ENCODE measurements at regions not wholly inside any gene's neighbourhood (a gene's known extent, or its start where the extent isn't known, plus 50 kb on each side); places are given as distances from the start of the nearest gene placed in this dataset.

- Mint-ChIP-seq H3K4me1 (peaks cover 10% of the 10 kb centered on the region), H3K27ac (no peak overlapping the region), H3K27me3 (peaks cover 35% of the 10 kb centered on the region), H3K4me3 (no peak overlapping the region), H3K36me3 (peaks cover 2% of the 10 kb centered on the region), H3K9me3 (peaks cover 8% of the 10 kb centered on the region)
- DNase-seq (no peak), ATAC-seq (ENCODE audit: low read depth) (no peak)
- POLR2A ChIA-PET = no interaction called here
Observed at GRCh38 chr6:2517855-2518473, 232.8 kb downstream of the MYLK4 start.

DNA sequence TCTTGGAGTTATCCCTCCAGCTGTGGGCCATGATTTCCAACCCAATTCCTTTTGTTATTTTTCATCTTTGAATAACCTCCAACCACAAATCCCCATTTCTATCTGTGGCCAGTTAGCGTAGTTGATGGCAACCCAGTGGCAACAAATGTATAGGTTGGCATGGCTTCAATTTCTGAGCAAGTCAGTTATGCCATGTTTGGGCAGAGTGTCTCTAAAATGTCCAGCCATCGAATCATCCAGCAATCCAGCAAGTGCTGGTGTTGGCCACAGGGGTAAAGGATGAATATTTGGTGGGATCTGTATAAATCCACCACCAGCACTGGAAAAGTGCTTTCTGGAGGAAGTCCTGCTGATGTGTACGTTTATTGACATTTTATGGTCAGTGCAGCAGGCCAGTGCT lies 233.3 kb downstream of the MYLK4 start:
- peaks cover 5% of the 10 kb centered on the region for H3K4me1 Mint-ChIP-seq
- peaks cover 30% of the 10 kb centered on the region for H3K27me3 Mint-ChIP-seq
- H3K27ac Mint-ChIP-seq = no peak overlapping the region
- no peak overlapping the region for H3K4me3 Mint-ChIP-seq
- POLR2A ChIA-PET = no interaction called here
- DNase-seq (no peak), ATAC-seq (ENCODE audit: low read depth) (no peak)
- H3K9me3 Mint-ChIP-seq = peaks cover 7% of the 10 kb centered on the region
- peaks cover 2% of the 10 kb centered on the region for H3K36me3 Mint-ChIP-seq

DNA sequence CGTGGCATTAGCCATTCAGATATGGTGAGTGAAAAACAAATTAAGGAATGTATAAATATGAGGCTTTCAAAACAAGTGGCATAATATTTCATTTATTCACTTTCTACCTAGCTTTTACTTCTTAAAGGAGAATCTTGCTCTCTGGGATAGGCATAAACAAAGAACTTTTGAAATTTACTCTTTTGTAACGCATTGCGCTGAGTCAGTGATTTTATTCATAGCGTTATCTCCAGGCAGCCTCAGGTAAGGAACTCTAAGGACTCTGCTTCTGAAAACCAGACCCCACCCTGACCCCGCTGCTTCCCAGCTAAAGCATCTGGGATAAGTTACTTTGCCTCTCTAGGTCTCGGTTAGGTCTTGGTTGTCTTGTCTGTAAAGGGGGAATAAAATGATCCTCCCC lies 234.7 kb downstream of the MYLK4 start:
- peaks cover 5% of the 10 kb centered on the region for H3K9me3 Mint-ChIP-seq
- H3K4me3 Mint-ChIP-seq = no peak overlapping the region
- no peak overlapping the region for H3K27ac Mint-ChIP-seq
- POLR2A ChIA-PET = no interaction called here
- no peaks in the 10 kb centered on the region for H3K4me1 Mint-ChIP-seq
- DNase-seq (no peak), ATAC-seq (ENCODE audit: low read depth) (no peak)
- H3K27me3 Mint-ChIP-seq = peaks cover 25% of the 10 kb centered on the region
- H3K36me3 Mint-ChIP-seq = no peaks in the 10 kb centered on the region

DNA sequence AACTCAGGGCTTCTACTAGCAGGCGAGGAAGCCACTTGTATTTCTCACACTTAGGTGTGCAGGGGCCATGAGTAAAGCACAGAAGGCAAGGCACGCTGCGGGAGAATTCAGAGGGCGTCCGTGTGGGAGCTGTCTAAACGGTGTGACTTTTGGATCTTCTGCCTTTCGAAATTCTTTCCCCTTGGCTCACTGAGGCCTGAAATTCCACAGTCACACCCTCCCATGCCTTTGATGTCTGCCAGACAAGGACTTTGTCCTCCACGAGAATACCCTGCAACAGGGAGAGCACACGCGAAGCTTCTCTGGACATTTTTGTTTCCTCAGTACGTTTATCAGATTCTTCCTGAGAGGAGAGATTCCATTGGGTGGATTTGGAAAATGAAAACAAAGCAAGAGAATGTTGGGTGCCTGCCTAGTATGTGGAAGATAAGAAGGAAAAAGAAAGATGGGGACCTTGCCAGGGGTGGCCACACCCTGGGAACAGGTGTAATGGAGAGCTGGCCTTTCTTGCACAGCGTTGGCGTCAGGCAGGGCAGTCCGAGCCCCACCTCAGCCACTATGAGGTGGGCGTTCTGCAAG lies 235.7 kb downstream of the MYLK4 start:
- no peak overlapping the region for H3K27ac Mint-ChIP-seq
- POLR2A ChIA-PET = no interaction called here
- H3K27me3 Mint-ChIP-seq = peaks cover 21% of the 10 kb centered on the region
- H3K9me3 Mint-ChIP-seq = no peaks in the 10 kb centered on the region
- H3K4me1 Mint-ChIP-seq = no peaks in the 10 kb centered on the region
- ATAC-seq (ENCODE audit: low read depth) = no peak
- DNase-seq = no peak
- H3K36me3 Mint-ChIP-seq = no peaks in the 10 kb centered on the region
- no peak overlapping the region for H3K4me3 Mint-ChIP-seq

- DNase-seq = no peak
- H3K27ac Mint-ChIP-seq = no peak overlapping the region
- no peak overlapping the region for H3K4me3 Mint-ChIP-seq
- POLR2A ChIA-PET = no interaction called here
- H3K9me3 Mint-ChIP-seq = no peaks in the 10 kb centered on the region
- no peak for ATAC-seq (ENCODE audit: low read depth)
- no peaks in the 10 kb centered on the region for H3K4me1 Mint-ChIP-seq
- peaks cover 21% of the 10 kb centered on the region for H3K27me3 Mint-ChIP-seq
- H3K36me3 Mint-ChIP-seq = no peaks in the 10 kb centered on the region
Observed at GRCh38 chr6:2512802-2513201, 237.9 kb downstream of the MYLK4 start.

DNA sequence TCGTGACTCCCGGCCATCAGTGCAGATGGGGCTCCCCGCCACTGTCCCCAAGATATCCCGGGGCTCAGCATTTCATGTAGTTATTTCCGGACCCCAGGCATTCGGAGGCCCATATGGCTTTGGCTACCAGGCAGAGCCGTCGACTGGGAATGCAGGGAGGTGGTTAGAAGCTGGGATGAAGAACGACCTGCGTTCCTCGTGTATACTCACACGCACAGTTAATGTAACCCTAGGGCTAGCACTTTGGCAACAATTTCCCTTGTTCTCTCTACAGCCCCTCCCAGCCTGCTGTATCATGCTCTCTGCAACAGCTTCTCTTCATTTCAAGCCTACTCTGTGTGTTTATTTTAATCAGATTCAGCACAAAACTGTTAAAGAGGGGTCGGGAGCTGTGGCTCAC lies 240.4 kb downstream of the MYLK4 start:
- H3K4me3 Mint-ChIP-seq = no peak overlapping the region
- ATAC-seq (ENCODE audit: low read depth) = no peak
- DNase-seq = no peak
- no peaks in the 10 kb centered on the region for H3K9me3 Mint-ChIP-seq
- H3K27ac Mint-ChIP-seq = no peak overlapping the region
- no peaks in the 10 kb centered on the region for H3K4me1 Mint-ChIP-seq
- POLR2A ChIA-PET = no interaction called here
- H3K27me3 Mint-ChIP-seq = peaks cover 34% of the 10 kb centered on the region
- no peaks in the 10 kb centered on the region for H3K36me3 Mint-ChIP-seq

GRCh38 chr6:2509711-2510110 lies 241.0 kb downstream of the MYLK4 start:
- ATAC-seq (ENCODE audit: low read depth) (no peak), DNase-seq (no peak)
- Mint-ChIP-seq H3K4me1 (no peaks in the 10 kb centered on the region), H3K9me3 (no peaks in the 10 kb centered on the region), H3K4me3 (no peak overlapping the region), H3K27ac (no peak overlapping the region), H3K27me3 (peaks cover 30% of the 10 kb centered on the region), H3K36me3 (no peaks in the 10 kb centered on the region)
- POLR2A ChIA-PET = no interaction called here

GRCh38 chr6:2508071-2508470 lies 242.7 kb downstream of the MYLK4 start:
- peaks cover 31% of the 10 kb centered on the region for H3K27me3 Mint-ChIP-seq

DNA sequence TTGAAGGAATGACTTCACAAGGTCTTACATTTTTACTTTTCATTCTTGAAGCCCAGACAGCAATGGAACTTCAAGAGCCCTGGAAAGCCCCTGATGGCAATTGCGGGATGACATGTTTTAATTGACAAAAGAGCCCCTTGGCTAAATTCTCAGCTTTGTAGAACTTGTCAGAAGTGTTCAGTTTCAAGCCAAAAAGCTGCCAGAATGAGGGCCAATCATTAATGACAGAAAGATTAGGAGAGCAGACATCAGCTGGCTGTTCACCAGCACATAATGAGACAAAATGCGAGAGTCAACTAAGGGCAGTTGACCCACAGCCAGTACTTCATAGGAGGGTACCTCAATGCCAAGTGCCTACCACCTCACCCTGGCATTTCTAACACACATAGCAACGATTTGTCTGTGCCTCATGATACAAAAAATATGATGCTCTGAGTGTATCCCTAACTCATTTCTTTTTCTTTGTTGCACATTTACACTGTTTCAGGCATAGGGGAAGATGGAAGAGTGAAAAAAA lies 243.1 kb downstream of the MYLK4 start:
- no peaks in the 10 kb centered on the region for H3K9me3 Mint-ChIP-seq
- no peak overlapping the region for H3K27ac Mint-ChIP-seq
- H3K36me3 Mint-ChIP-seq = no peaks in the 10 kb centered on the region
- H3K4me1 Mint-ChIP-seq = no peaks in the 10 kb centered on the region
- DNase-seq (no peak), ATAC-seq (ENCODE audit: low read depth) (no peak)
- H3K4me3 Mint-ChIP-seq = no peak overlapping the region
- POLR2A ChIA-PET = no interaction called here
- peaks cover 33% of the 10 kb centered on the region for H3K27me3 Mint-ChIP-seq

More at GRCh38 chr6:2508071-2508470, 242.7 kb downstream of the MYLK4 start:
- Mint-ChIP-seq H3K36me3 (no peaks in the 10 kb centered on the region), H3K9me3 (no peaks in the 10 kb centered on the region), H3K27ac (no peak overlapping the region), H3K4me3 (no peak overlapping the region), H3K4me1 (no peaks in the 10 kb centered on the region)
- POLR2A ChIA-PET = no interaction called here
- DNase-seq (no peak), ATAC-seq (ENCODE audit: low read depth) (no peak)

- H3K4me1 Mint-ChIP-seq = no peaks in the 10 kb centered on the region
- ATAC-seq (ENCODE audit: low read depth) = no peak
- H3K27me3 Mint-ChIP-seq = peaks cover 37% of the 10 kb centered on the region
- no peak for DNase-seq
- H3K36me3 Mint-ChIP-seq = no peaks in the 10 kb centered on the region
- POLR2A ChIA-PET = no interaction called here
- no peak overlapping the region for H3K27ac Mint-ChIP-seq
- H3K9me3 Mint-ChIP-seq = no peaks in the 10 kb centered on the region
- H3K4me3 Mint-ChIP-seq = no peak overlapping the region
Observed at GRCh38 chr6:2507016-2507415, 243.7 kb downstream of the MYLK4 start.

DNA sequence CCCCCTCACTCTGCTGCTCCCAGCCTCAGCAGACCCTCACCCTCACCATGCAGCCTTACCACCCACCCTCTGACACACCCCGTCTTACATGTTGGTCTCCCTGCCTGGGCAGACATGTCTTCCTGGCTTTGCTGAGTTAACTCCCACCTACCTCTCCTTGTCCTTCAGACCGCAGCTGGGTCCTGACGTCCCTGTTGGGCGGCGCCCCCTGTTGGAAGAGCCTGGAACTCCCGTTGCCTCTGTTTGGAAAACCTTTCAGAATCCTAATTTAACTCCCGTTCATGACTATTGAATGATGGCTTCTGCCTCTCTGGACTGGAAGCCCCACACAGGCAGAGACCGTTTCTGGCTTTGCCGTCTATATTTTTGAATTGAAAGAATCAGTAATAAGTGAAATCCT lies 245.1 kb downstream of the MYLK4 start:
- no peak for ATAC-seq (ENCODE audit: low read depth)
- H3K4me1 Mint-ChIP-seq = no peaks in the 10 kb centered on the region
- H3K27ac Mint-ChIP-seq = no peak overlapping the region
- no peak for DNase-seq
- POLR2A ChIA-PET = no interaction called here
- H3K9me3 Mint-ChIP-seq = no peaks in the 10 kb centered on the region
- no peaks in the 10 kb centered on the region for H3K36me3 Mint-ChIP-seq
- H3K4me3 Mint-ChIP-seq = no peak overlapping the region
- H3K27me3 Mint-ChIP-seq = peaks cover 37% of the 10 kb centered on the region

DNA sequence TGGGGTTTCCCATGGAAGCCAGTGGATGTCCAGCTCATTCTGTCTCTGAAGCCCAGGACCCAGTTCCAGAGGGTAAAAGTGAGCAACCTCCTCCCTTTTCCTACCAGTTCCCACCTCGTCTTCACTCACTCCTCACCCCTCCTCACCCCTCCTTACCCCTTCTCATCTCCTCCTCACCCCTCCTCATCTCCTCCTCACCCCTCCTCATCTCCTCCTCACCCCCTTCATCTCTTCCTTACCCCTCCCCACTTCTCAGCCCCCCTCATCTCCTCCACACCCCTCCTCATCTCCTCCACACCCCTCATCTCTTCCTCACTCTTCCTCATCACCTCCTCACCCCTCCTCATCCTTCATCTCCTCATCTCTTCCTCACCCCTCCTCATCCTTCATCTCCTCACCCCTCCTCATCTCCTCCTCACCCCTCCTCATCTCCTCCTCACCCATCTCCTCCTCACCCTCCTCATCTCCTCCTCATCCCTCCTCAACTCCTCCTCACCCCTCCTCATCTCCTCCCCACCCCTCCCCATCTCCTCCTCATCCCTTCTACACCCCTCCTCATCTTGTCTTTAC lies 246.1 kb downstream of the MYLK4 start:
- POLR2A ChIA-PET = no interaction called here
- no peak overlapping the region for H3K4me3 Mint-ChIP-seq
- H3K27ac Mint-ChIP-seq = no peak overlapping the region
- no peak for DNase-seq
- no peaks in the 10 kb centered on the region for H3K4me1 Mint-ChIP-seq
- no peak for ATAC-seq (ENCODE audit: low read depth)
- peaks cover 34% of the 10 kb centered on the region for H3K27me3 Mint-ChIP-seq
- no peaks in the 10 kb centered on the region for H3K36me3 Mint-ChIP-seq
- H3K9me3 Mint-ChIP-seq = no peaks in the 10 kb centered on the region

DNA sequence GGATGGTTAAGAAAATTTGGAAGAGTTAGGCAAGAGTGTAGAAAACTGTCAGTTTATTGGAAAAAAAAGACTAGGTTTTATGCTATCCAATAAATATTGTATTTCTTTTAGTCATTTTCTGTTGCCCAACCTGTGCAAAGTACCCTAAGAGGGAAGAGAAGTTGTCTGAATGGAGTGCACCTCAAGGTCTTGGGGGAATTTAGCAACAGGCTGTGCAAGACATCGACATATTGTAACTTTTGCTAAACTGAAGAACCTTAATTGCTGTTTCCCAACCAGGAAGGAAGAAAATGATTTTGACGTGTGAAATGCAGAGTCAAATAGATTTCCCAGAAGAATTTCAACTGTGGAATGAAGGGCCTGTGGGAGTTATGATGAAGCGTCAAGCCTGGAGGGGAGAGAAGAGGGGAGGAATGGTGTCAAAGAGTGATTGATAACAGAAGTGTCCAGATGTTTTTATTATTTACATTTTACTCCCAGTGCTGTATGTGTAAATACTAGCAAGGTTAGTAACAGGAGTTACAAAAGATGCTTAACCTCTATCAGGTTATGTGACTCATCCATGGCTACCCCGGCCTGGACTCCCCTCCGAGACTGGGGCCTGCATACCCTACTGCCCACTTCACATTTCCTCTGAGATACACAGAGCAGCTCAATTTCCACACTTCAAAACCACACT lies 246.8 kb downstream of the MYLK4 start:
- POLR2A ChIA-PET = no interaction called here
- ATAC-seq (ENCODE audit: low read depth) (no peak), DNase-seq (no peak)
- Mint-ChIP-seq H3K36me3 (no peaks in the 10 kb centered on the region), H3K4me1 (no peaks in the 10 kb centered on the region), H3K27me3 (peaks cover 34% of the 10 kb centered on the region), H3K9me3 (no peaks in the 10 kb centered on the region), H3K4me3 (no peak overlapping the region), H3K27ac (no peak overlapping the region)
